ENCODE measurements at regions not wholly inside any gene's neighbourhood (a gene's known extent, or its start where the extent isn't known, plus 50 kb on each side); places are given as distances from the start of the nearest gene placed in this dataset.

DNA sequence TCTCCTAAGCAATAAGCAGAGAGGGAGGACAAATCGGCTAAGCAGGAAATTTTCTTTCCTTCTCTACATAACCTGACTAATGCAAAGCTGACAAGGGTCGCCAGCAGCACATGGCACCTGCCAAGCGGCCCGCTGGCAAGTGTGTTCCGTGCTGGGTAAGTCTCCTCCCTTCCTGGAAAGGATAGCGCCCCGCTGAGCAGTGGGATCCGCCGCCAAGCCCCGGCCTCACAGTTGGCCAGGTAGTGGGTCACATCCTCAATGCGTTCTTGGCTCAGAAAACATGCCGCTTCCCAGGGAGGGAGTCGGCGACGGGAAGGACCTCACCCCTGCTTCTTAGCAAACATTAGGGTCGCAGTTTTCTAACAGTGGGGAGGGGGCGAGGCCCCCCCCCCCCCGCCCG lies 488.9 kb upstream of the NUPR2 start (continued):
- TF ChIP-seq, protein P1, sequence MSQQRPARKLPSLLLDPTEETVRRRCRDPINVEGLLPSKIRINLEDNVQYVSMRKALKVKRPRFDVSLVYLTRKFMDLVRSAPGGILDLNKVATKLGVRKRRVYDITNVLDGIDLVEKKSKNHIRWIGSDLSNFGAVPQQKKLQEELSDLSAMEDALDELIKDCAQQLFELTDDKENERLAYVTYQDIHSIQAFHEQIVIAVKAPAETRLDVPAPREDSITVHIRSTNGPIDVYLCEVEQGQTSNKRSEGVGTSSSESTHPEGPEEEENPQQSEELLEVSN (IDR thresholded peaks at IDR 0.05) = no peak
- TF ChIP-seq, protein P2, sequence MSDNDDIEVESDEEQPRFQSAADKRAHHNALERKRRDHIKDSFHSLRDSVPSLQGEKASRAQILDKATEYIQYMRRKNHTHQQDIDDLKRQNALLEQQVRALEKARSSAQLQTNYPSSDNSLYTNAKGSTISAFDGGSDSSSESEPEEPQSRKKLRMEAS (IDR thresholded peaks at IDR 0.05) = no peak
- TF ChIP-seq, protein P3, sequence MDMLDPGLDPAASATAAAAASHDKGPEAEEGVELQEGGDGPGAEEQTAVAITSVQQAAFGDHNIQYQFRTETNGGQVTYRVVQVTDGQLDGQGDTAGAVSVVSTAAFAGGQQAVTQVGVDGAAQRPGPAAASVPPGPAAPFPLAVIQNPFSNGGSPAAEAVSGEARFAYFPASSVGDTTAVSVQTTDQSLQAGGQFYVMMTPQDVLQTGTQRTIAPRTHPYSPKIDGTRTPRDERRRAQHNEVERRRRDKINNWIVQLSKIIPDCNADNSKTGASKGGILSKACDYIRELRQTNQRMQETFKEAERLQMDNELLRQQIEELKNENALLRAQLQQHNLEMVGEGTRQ (IDR thresholded peaks at IDR 0.05; ENCODE audit: low read length) = no peak

Data from H1 (cell line).